SK-N-SH (cell line): ENCODE measurements at regions not wholly inside any gene's neighbourhood (a gene's known extent, or its start where the extent isn't known, plus 50 kb on each side); places are given as distances from the start of the nearest gene placed in this dataset.

Source experiments
- CTCF ChIA-PET: fragments of 300-600, 350-600 bp; formaldehyde crosslinking; extraction: SDS; loops from one replicate; lab custom pipeline; 2021; lab: Yijun Ruan, JAX
- POLR2A ChIA-PET: fragments of 350-600 bp; sonication (Branson Sonifier 250); formaldehyde crosslinking; extraction: SDS; loops from one replicate; lab custom pipeline; 2020; ENCODE audit warnings: antibody characterized with exemption, inconsistent platforms; lab: Yijun Ruan, JAX
- DNase-seq: peaks from one replicate; pipeline ENCODE4 v3.0.0; 2012
- H2AFZ ChIP-seq: fragments of 200-600 bp; sonication (generic); 2 replicates; pipeline ENCODE4 v1.8.1; 2016; ENCODE audit warnings: antibody characterized with exemption, mild to moderate bottlenecking, low read depth
- H3F3A ChIP-seq: fragments of 200-600 bp; sonication (generic); replicated peaks from 2 replicates; pipeline ENCODE3; 2016; ENCODE audit warnings: antibody characterized with exemption, mild to moderate bottlenecking; ENCODE audit not compliant: insufficient read depth
- H3K27ac ChIP-seq, 2 experiments: fragments of 200-500 bp in 1 of 2; fragments of 200-600 bp in 1 of 2; sonication (Bioruptor generic) in 1 of 2; sonication (generic), shearing (Covaris generic) in 1 of 2; 2 replicates each; pipeline versions ENCODE4 v1.5.1 to v1.6.1; 2014 to 2016; ENCODE audit warnings: low read depth in 2 of 2, inconsistent platforms in 1 of 2, low read length in 1 of 2, mild to moderate bottlenecking in 1 of 2, mixed read lengths in 1 of 2
- H3K27me3 ChIP-seq: fragments of 200-600 bp; sonication (generic), shearing (Covaris generic); 2 replicates; pipeline ENCODE4 v1.6.1; 2016; ENCODE audit warnings: mixed run types; ENCODE audit not compliant: insufficient read depth
- H3K36me3 ChIP-seq, 2 experiments: fragments of 200-500 bp in 1 of 2; fragments of 200-600 bp in 1 of 2; sonication (Bioruptor generic) in 1 of 2; sonication (generic) in 1 of 2; replicated peaks in 1 of 2; 2 replicates each; pipeline versions ENCODE3 to v1.5.1; 2014 to 2016; ENCODE audit warnings: low read length in 1 of 2, mild to moderate bottlenecking in 1 of 2; ENCODE audit not compliant: insufficient read depth in 2 of 2, control insufficient read depth in 1 of 2
- H3K4me1 ChIP-seq, 2 experiments: fragments of 200-500 bp in 1 of 2; fragments of 200-600 bp in 1 of 2; sonication (Bioruptor generic) in 1 of 2; sonication (generic), shearing (Covaris generic) in 1 of 2; 2 replicates each; pipeline versions ENCODE4 v1.5.1 to v1.6.1; 2014 to 2016; ENCODE audit warnings: low read depth in 1 of 2, low read length in 1 of 2, mixed run types in 1 of 2; ENCODE audit not compliant: insufficient read depth in 2 of 2, control insufficient read depth in 1 of 2
- H3K4me2 ChIP-seq: fragments of 200-600 bp; sonication (generic), shearing (Covaris generic); 2 replicates; pipeline ENCODE4 v1.6.1; 2017; ENCODE audit warnings: mixed run types
- H3K4me3 ChIP-seq, 2 experiments: fragments of 200-500 bp in 1 of 2; fragments of 200-600 bp in 1 of 2; sonication (Bioruptor generic) in 1 of 2; sonication (generic), shearing (Covaris generic) in 1 of 2; 2 replicates each; pipeline versions ENCODE4 v1.5.1 to v1.8.1; 2014 to 2016; ENCODE audit warnings: low read depth in 2 of 2, inconsistent platforms in 1 of 2, low read length in 1 of 2, mild to moderate bottlenecking in 1 of 2, mixed read lengths in 1 of 2, moderate library complexity in 1 of 2
- H3K79me2 ChIP-seq: fragments of 200-600 bp; sonication (generic); 2 replicates; pipeline ENCODE4 v1.8.1; 2017; ENCODE audit warnings: mild to moderate bottlenecking; ENCODE audit not compliant: insufficient read depth
- H3K9ac ChIP-seq: fragments of 200-600 bp; sonication (generic); 2 replicates; pipeline ENCODE4 v1.6.1; 2017; ENCODE audit warnings: mixed run types
- H3K9me2 ChIP-seq: fragments of 200-600 bp; sonication (generic); 2 replicates; pipeline ENCODE4 v1.6.1; 2017; ENCODE audit warnings: mixed run types
- H3K9me3 ChIP-seq: fragments of 200-600 bp; sonication (generic); 2 replicates; pipeline ENCODE4 v1.6.1; 2017; ENCODE audit warnings: mixed run types, mild to moderate bottlenecking, moderate library complexity
- H4K20me1 ChIP-seq: fragments of 200-600 bp; sonication (generic); 2 replicates; pipeline ENCODE4 v1.6.1; 2017; ENCODE audit warnings: mild to moderate bottlenecking, mixed run types; ENCODE audit not compliant: insufficient read depth
- CHD2 ChIP-seq: fragments of 150-350 bp; IDR thresholded peaks from 2 replicates; pipeline ENCODE4 v1.6.1; 2018; ENCODE audit warnings: low read length; ENCODE audit not compliant: partially characterized antibody
- EP300 ChIP-seq, 2 experiments: IDR thresholded peaks; 2 replicates each; pipeline versions ENCODE4 v1.4.0 to v1.6.1; 2012; ENCODE audit warnings: borderline replicate concordance in 1 of 2, low read depth in 1 of 2, low read length in 1 of 2
- FOSL2 ChIP-seq: IDR thresholded peaks from 2 replicates; pipeline ENCODE4 v1.4.0; 2012; ENCODE audit warnings: low read depth, mild to moderate bottlenecking, moderate library complexity, borderline replicate concordance
- FOXM1 ChIP-seq: IDR thresholded peaks from 2 replicates; pipeline ENCODE4 v1.4.0; 2012; ENCODE audit warnings: low read depth, mild to moderate bottlenecking
- GABPA ChIP-seq: IDR thresholded peaks from 2 replicates; pipeline ENCODE4 v1.4.0; 2012; ENCODE audit warnings: low read depth, mild to moderate bottlenecking
- MEF2A ChIP-seq: IDR thresholded peaks from 2 replicates; pipeline ENCODE4 v1.4.0; 2012; ENCODE audit warnings: low read depth, borderline replicate concordance
- NFIC ChIP-seq: IDR thresholded peaks from 2 replicates; pipeline ENCODE4 v1.4.0; 2012; ENCODE audit warnings: borderline replicate concordance
- POLR2AphosphoS5 ChIP-seq: IDR thresholded peaks from 2 replicates; pipeline ENCODE4 v1.6.1; 2012; ENCODE audit warnings: low read depth, low read length
- RFX5 ChIP-seq: IDR thresholded peaks from 2 replicates; pipeline ENCODE4 v1.6.1; 2012; ENCODE audit warnings: mild to moderate bottlenecking, improper control_type of control experiment, low read length
- TAF1 ChIP-seq: IDR thresholded peaks from 2 replicates; pipeline ENCODE4 v1.6.1; 2012; ENCODE audit warnings: low read depth, mild to moderate bottlenecking, low read length, moderate library complexity, borderline replicate concordance
- WGBS: methylation state at CpG from one replicate; pipeline ENCODE4 v1.1.6; 2017; ENCODE audit warnings: low lambda C conversion rate; 5-methylcytosine and 5-hydroxymethylcytosine counted together
- TF ChIP-seq, protein P1 (sequence below): fragments of 150-350 bp; IDR thresholded peaks from 2 replicates; pipeline ENCODE4 v1.6.1; 2017; ENCODE audit warnings: antibody characterized with exemption, low read length, low read depth, borderline replicate concordance
- TF ChIP-seq, protein P2 (sequence below): IDR thresholded peaks from 2 replicates; pipeline ENCODE4 v1.4.0; 2012; ENCODE audit warnings: low read depth, borderline replicate concordance
- TF ChIP-seq, protein P3 (sequence below): fragments of 150-350 bp; IDR thresholded peaks from 2 replicates; pipeline ENCODE4 v1.6.1; 2016; ENCODE audit warnings: mild to moderate bottlenecking, low read depth, low read length

DNA sequence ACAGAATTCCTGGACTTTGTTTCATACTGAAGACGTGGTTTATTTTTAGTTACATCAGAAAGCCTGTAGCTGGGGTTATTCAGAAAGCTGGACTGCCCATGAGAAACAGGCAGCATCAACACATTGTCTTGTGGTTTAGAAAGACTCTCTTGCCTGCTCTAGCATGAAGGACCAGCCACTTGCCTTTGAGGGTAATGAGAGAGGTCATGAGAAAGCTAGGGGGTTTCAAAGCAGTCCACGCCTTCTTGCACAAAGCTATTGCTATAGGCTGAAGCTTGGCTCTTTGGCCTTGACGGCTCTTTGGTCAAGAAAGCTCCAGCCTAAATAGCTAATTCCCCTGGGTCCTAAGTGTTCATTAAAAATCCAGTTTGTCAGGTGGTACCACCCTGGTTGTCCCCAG, 208.1 kb downstream of the PRDM2 start:
- no peak for DNase-seq
- no peaks in the 10 kb centered on the region for H4K20me1 ChIP-seq
- H3K27me3 ChIP-seq = no peaks in the 10 kb centered on the region
- no peak overlapping the region for H3K9ac ChIP-seq
- H3K79me2 ChIP-seq = no peaks in the 10 kb centered on the region
- no peaks in the 10 kb centered on the region for H3K9me3 ChIP-seq
- no peak overlapping the region for H3K4me3 ChIP-seq
- 5% methylated on average over 3 of the region's 3 CpGs for WGBS
- H3K4me1 ChIP-seq = no peaks in the 10 kb centered on the region
- no peak overlapping the region for H3K27ac ChIP-seq
- H3K36me3 ChIP-seq = no peaks in the 10 kb centered on the region
- no peaks in the 10 kb centered on the region for H3F3A ChIP-seq
- no peaks in the 10 kb centered on the region for H3K9me2 ChIP-seq
- TF ChIP-seq FOSL2 (no peak), RFX5 (no peak), EP300 (IDR thresholded peaks at IDR 0.05; ENCODE audit: borderline replicate concordance in 1 of 2, low read depth in 1 of 2, low read length in 1 of 2) (no peak), TAF1 (no peak)
- CTCF ChIA-PET = interaction anchor here (2.0 kb wide), 1 partner anchor 15 kb away, joined by 4 read pairs; no protein-coding TSS in a partner anchor
- no peak overlapping the region for H2AFZ ChIP-seq
- H3K4me2 ChIP-seq = no peak overlapping the region
- POLR2A ChIA-PET = no interaction called here

DNA sequence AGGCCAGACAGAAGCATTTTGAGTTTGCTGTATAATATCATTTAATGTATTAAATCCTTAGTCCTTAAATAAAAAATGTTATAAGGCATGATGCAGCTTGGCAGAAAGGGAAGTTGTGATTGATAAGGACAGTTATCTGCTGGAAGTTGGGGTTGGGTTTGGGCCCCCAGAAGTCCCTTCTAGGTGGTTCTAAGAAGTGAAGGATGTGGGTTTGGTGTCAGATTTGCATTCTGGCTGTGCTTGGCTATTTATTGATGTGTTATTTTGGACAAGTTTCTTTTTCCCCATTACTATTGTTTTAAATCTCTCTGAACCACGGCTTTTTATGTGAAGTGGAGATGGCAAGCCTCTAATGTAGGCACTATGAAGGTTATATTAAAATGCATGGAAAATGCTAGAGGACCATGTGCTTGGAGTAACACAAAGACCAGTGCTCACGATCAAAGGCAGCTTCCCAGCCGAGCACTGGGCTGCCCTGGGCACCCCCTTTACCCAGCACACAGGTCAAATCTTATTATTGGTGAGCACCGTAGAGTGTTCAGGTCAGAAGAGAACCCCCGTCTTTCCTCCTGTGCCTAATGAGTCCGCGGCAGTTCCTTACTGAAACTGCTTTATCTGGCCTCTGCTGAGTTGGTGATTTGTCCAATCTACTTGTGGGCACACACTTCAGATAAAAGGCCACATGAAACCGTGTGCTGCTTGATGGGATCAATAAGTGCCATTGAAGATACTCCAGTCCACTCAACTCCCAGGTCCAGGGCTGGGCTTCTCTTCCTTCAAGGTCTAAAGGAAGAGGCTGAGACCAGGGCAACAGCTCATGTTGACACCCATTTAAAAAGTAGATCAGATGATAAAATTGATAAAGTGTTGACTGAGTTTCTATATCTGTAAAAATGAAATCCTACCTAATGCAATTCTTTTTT, 212.0 kb downstream of the PRDM2 start:
- H3K27ac ChIP-seq = no peak overlapping the region
- H3F3A ChIP-seq = no peaks in the 10 kb centered on the region
- TF ChIP-seq, protein P1, sequence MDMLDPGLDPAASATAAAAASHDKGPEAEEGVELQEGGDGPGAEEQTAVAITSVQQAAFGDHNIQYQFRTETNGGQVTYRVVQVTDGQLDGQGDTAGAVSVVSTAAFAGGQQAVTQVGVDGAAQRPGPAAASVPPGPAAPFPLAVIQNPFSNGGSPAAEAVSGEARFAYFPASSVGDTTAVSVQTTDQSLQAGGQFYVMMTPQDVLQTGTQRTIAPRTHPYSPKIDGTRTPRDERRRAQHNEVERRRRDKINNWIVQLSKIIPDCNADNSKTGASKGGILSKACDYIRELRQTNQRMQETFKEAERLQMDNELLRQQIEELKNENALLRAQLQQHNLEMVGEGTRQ = no peak
- TF ChIP-seq GABPA (no peak), POLR2AphosphoS5 (no peak), CHD2 (no peak), NFIC (no peak), MEF2A (no peak), FOXM1 (no peak)
- TF ChIP-seq, protein P2, sequence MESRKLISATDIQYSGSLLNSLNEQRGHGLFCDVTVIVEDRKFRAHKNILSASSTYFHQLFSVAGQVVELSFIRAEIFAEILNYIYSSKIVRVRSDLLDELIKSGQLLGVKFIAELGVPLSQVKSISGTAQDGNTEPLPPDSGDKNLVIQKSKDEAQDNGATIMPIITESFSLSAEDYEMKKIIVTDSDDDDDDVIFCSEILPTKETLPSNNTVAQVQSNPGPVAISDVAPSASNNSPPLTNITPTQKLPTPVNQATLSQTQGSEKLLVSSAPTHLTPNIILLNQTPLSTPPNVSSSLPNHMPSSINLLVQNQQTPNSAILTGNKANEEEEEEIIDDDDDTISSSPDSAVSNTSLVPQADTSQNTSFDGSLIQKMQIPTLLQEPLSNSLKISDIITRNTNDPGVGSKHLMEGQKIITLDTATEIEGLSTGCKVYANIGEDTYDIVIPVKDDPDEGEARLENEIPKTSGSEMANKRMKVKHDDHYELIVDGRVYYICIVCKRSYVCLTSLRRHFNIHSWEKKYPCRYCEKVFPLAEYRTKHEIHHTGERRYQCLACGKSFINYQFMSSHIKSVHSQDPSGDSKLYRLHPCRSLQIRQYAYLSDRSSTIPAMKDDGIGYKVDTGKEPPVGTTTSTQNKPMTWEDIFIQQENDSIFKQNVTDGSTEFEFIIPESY = no peak
- TF ChIP-seq, protein P3, sequence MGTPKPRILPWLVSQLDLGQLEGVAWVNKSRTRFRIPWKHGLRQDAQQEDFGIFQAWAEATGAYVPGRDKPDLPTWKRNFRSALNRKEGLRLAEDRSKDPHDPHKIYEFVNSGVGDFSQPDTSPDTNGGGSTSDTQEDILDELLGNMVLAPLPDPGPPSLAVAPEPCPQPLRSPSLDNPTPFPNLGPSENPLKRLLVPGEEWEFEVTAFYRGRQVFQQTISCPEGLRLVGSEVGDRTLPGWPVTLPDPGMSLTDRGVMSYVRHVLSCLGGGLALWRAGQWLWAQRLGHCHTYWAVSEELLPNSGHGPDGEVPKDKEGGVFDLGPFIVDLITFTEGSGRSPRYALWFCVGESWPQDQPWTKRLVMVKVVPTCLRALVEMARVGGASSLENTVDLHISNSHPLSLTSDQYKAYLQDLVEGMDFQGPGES = no peak
- no peak overlapping the region for H3K9ac ChIP-seq
- ChIA-PET POLR2A (no interaction called here), CTCF (interaction anchor here (0.5 kb wide), 1 partner anchor 846 kb away, joined by 3 read pairs; no protein-coding TSS in a partner anchor)
- H3K36me3 ChIP-seq = no peaks in the 10 kb centered on the region
- H3K4me3 ChIP-seq = no peak overlapping the region
- no peaks in the 10 kb centered on the region for H3K27me3 ChIP-seq
- H4K20me1 ChIP-seq = no peaks in the 10 kb centered on the region
- H3K4me1 ChIP-seq = no peaks in the 10 kb centered on the region
- no peaks in the 10 kb centered on the region for H3K9me2 ChIP-seq
- DNase-seq = no peak
- 23% methylated on average over 8 of the region's 8 CpGs for WGBS
- no peaks in the 10 kb centered on the region for H3K9me3 ChIP-seq
- H3K4me2 ChIP-seq = no peak overlapping the region
- H3K79me2 ChIP-seq = no peaks in the 10 kb centered on the region
- H2AFZ ChIP-seq = no peak overlapping the region
